ENCODE measurements at regions not wholly inside any gene's neighbourhood (a gene's known extent, or its start where the extent isn't known, plus 50 kb on each side); places are given as distances from the start of the nearest gene placed in this dataset.

- Mint-ChIP-seq H3K4me3 (no peak overlapping the region), H3K4me1 (no peaks in the 10 kb centered on the region), H3K27me3 (no peaks in the 10 kb centered on the region), H3K9me3 (peaks cover 3% of the 10 kb centered on the region), H3K36me3 (ENCODE audit: low read depth) (no peaks in the 10 kb centered on the region), H3K27ac (no peak overlapping the region)
- no peak for DNase-seq
- intact Hi-C loops (cut with micrococcal nuclease) = no loop called here
Measured at GRCh38 chr6:163818719-163819118, 404.2 kb downstream of the QKI start.

GRCh38 chr6:163816441-163816840 lies 401.9 kb downstream of the QKI start:
- H3K27ac Mint-ChIP-seq = no peak overlapping the region
- intact Hi-C loops (cut with micrococcal nuclease) = no loop called here
- H3K9me3 Mint-ChIP-seq = peaks cover 3% of the 10 kb centered on the region
- H3K4me1 Mint-ChIP-seq = no peaks in the 10 kb centered on the region
- H3K36me3 Mint-ChIP-seq (ENCODE audit: low read depth) = no peaks in the 10 kb centered on the region
- H3K27me3 Mint-ChIP-seq = no peaks in the 10 kb centered on the region
- no peak for DNase-seq
- H3K4me3 Mint-ChIP-seq = no peak overlapping the region

- peaks cover 3% of the 10 kb centered on the region for H3K9me3 Mint-ChIP-seq
- H3K27ac Mint-ChIP-seq = no peak overlapping the region
- no peak overlapping the region for H3K4me3 Mint-ChIP-seq
- intact Hi-C loops (cut with micrococcal nuclease) = no loop called here
- no peaks in the 10 kb centered on the region for H3K4me1 Mint-ChIP-seq
- no peaks in the 10 kb centered on the region for H3K36me3 Mint-ChIP-seq (ENCODE audit: low read depth)
- no peak for DNase-seq
- H3K27me3 Mint-ChIP-seq = peaks cover 1% of the 10 kb centered on the region
Measured at GRCh38 chr6:163815796-163816195, 401.3 kb downstream of the QKI start.

GRCh38 chr6:163814494-163815364 lies 400.2 kb downstream of the QKI start:
- DNase-seq = no peak
- H3K36me3 Mint-ChIP-seq (ENCODE audit: low read depth) = no peaks in the 10 kb centered on the region
- intact Hi-C loops (cut with micrococcal nuclease) = no loop called here

GRCh38 chr6:163813979-163814493 lies 399.5 kb downstream of the QKI start:
- Mint-ChIP-seq H3K9me3 (no peaks in the 10 kb centered on the region), H3K27me3 (peaks cover 1% of the 10 kb centered on the region), H3K4me1 (no peaks in the 10 kb centered on the region), H3K4me3 (no peak overlapping the region), H3K27ac (no peak overlapping the region), H3K36me3 (ENCODE audit: low read depth) (no peaks in the 10 kb centered on the region)
- intact Hi-C loops (cut with micrococcal nuclease) = no loop called here
- DNase-seq = no peak

More at GRCh38 chr6:163814494-163815364, 400.2 kb downstream of the QKI start:
- Mint-ChIP-seq H3K4me1 (no peaks in the 10 kb centered on the region), H3K9me3 (peaks cover 3% of the 10 kb centered on the region), H3K27ac (no peak overlapping the region), H3K27me3 (peaks cover 1% of the 10 kb centered on the region), H3K4me3 (no peak overlapping the region)

- intact Hi-C loops (cut with micrococcal nuclease) = no loop called here
- Mint-ChIP-seq H3K36me3 (ENCODE audit: low read depth) (no peaks in the 10 kb centered on the region), H3K27me3 (peaks cover 1% of the 10 kb centered on the region), H3K4me1 (no peaks in the 10 kb centered on the region), H3K4me3 (no peak overlapping the region), H3K27ac (no peak overlapping the region), H3K9me3 (no peaks in the 10 kb centered on the region)
- no peak for DNase-seq
Measured at GRCh38 chr6:163811317-163811716, 396.8 kb downstream of the QKI start.

- H3K27me3 Mint-ChIP-seq = peaks cover 6% of the 10 kb centered on the region
- no peaks in the 10 kb centered on the region for H3K4me1 Mint-ChIP-seq
- H3K27ac Mint-ChIP-seq = no peak overlapping the region
- no peaks in the 10 kb centered on the region for H3K36me3 Mint-ChIP-seq (ENCODE audit: low read depth)
- no peaks in the 10 kb centered on the region for H3K9me3 Mint-ChIP-seq
- H3K4me3 Mint-ChIP-seq = no peak overlapping the region
- intact Hi-C loops (cut with micrococcal nuclease) = no loop called here
- DNase-seq = no peak
Measured at GRCh38 chr6:163809364-163809763, 394.8 kb downstream of the QKI start.

GRCh38 chr6:163808871-163809270 lies 394.4 kb downstream of the QKI start:
- intact Hi-C loops (cut with micrococcal nuclease) = no loop called here
- H3K27ac Mint-ChIP-seq = no peak overlapping the region
- no peaks in the 10 kb centered on the region for H3K4me1 Mint-ChIP-seq
- no peaks in the 10 kb centered on the region for H3K36me3 Mint-ChIP-seq (ENCODE audit: low read depth)
- no peak for DNase-seq
- no peak overlapping the region for H3K4me3 Mint-ChIP-seq
- no peaks in the 10 kb centered on the region for H3K9me3 Mint-ChIP-seq
- H3K27me3 Mint-ChIP-seq = peaks cover 6% of the 10 kb centered on the region

GRCh38 chr6:163808231-163808630 lies 393.7 kb downstream of the QKI start:
- H3K27me3 Mint-ChIP-seq = peaks cover 6% of the 10 kb centered on the region
- H3K4me3 Mint-ChIP-seq = no peak overlapping the region
- intact Hi-C loops (cut with micrococcal nuclease) = no loop called here
- no peak overlapping the region for H3K27ac Mint-ChIP-seq
- H3K36me3 Mint-ChIP-seq (ENCODE audit: low read depth) = no peaks in the 10 kb centered on the region
- DNase-seq = no peak
- no peaks in the 10 kb centered on the region for H3K4me1 Mint-ChIP-seq
- no peaks in the 10 kb centered on the region for H3K9me3 Mint-ChIP-seq

- peaks cover 6% of the 10 kb centered on the region for H3K27me3 Mint-ChIP-seq
- no peaks in the 10 kb centered on the region for H3K4me1 Mint-ChIP-seq
- no peak overlapping the region for H3K4me3 Mint-ChIP-seq
- no peaks in the 10 kb centered on the region for H3K36me3 Mint-ChIP-seq (ENCODE audit: low read depth)
- H3K27ac Mint-ChIP-seq = no peak overlapping the region
- no peak for DNase-seq
- intact Hi-C loops (cut with micrococcal nuclease) = no loop called here
- H3K9me3 Mint-ChIP-seq = no peaks in the 10 kb centered on the region
Measured at GRCh38 chr6:163806755-163807499, 392.4 kb downstream of the QKI start.

- no peaks in the 10 kb centered on the region for H3K9me3 Mint-ChIP-seq
- H3K4me1 Mint-ChIP-seq = no peaks in the 10 kb centered on the region
- no peak overlapping the region for H3K4me3 Mint-ChIP-seq
- intact Hi-C loops (cut with micrococcal nuclease) = no loop called here
- H3K27me3 Mint-ChIP-seq = peaks cover 6% of the 10 kb centered on the region
- DNase-seq = no peak
- H3K27ac Mint-ChIP-seq = no peak overlapping the region
- H3K36me3 Mint-ChIP-seq (ENCODE audit: low read depth) = no peaks in the 10 kb centered on the region
Measured at GRCh38 chr6:163804991-163805390, 390.5 kb downstream of the QKI start.

- H3K9me3 Mint-ChIP-seq = no peaks in the 10 kb centered on the region
- no peak overlapping the region for H3K4me3 Mint-ChIP-seq
- intact Hi-C loops (cut with micrococcal nuclease) = no loop called here
- no peak overlapping the region for H3K27ac Mint-ChIP-seq
- peaks cover 14% of the 10 kb centered on the region for H3K27me3 Mint-ChIP-seq
- no peaks in the 10 kb centered on the region for H3K36me3 Mint-ChIP-seq (ENCODE audit: low read depth)
- no peaks in the 10 kb centered on the region for H3K4me1 Mint-ChIP-seq
- DNase-seq = no peak
Measured at GRCh38 chr6:163802267-163802666, 387.7 kb downstream of the QKI start.

- H3K4me3 Mint-ChIP-seq = no peak overlapping the region
- DNase-seq = no peak
- no peaks in the 10 kb centered on the region for H3K4me1 Mint-ChIP-seq
- no peak overlapping the region for H3K27ac Mint-ChIP-seq
- H3K9me3 Mint-ChIP-seq = no peaks in the 10 kb centered on the region
- peaks cover 20% of the 10 kb centered on the region for H3K27me3 Mint-ChIP-seq
- no peaks in the 10 kb centered on the region for H3K36me3 Mint-ChIP-seq (ENCODE audit: low read depth)
- intact Hi-C loops (cut with micrococcal nuclease) = no loop called here
Measured at GRCh38 chr6:163797296-163797845, 382.9 kb downstream of the QKI start.
